NB4 (cell line): ENCODE measurements at regions not wholly inside any gene's neighbourhood (a gene's known extent, or its start where the extent isn't known, plus 50 kb on each side); places are given as distances from the start of the nearest gene placed in this dataset.
A peak's percentile ranks its signal among the peaks of the same experiment; 100 is the strongest.

Source experiments
- DNase-seq: peaks from one replicate; pipeline ENCODE4 v3.0.0; 2010; ENCODE audit warnings: low read depth
- H3K4me3 ChIP-seq: one replicate; pipeline ENCODE4 v1.5.1; 2011; ENCODE audit warnings: mild to moderate bottlenecking, low read depth, low read length, moderate library complexity
- MYC ChIP-seq: IDR thresholded peaks from 2 replicates; pipeline ENCODE4 v1.6.1; 2011; ENCODE audit warnings: low read depth, low read length
- POLR2A ChIP-seq: IDR thresholded peaks from 2 replicates; pipeline ENCODE4 v1.6.1; 2011; ENCODE audit warnings: mild to moderate bottlenecking; ENCODE audit not compliant: insufficient read length; ENCODE audit errors: extremely low read depth
- TF ChIP-seq, protein P1 (sequence below): IDR thresholded peaks from one replicate; pipeline ENCODE4 v1.5.1; 2012; ENCODE audit warnings: low read depth, low read length
- TF ChIP-seq, protein P2 (sequence below): IDR thresholded peaks from 2 replicates; pipeline ENCODE4 v1.6.1; 2011; ENCODE audit warnings: low read depth, low read length

DNA sequence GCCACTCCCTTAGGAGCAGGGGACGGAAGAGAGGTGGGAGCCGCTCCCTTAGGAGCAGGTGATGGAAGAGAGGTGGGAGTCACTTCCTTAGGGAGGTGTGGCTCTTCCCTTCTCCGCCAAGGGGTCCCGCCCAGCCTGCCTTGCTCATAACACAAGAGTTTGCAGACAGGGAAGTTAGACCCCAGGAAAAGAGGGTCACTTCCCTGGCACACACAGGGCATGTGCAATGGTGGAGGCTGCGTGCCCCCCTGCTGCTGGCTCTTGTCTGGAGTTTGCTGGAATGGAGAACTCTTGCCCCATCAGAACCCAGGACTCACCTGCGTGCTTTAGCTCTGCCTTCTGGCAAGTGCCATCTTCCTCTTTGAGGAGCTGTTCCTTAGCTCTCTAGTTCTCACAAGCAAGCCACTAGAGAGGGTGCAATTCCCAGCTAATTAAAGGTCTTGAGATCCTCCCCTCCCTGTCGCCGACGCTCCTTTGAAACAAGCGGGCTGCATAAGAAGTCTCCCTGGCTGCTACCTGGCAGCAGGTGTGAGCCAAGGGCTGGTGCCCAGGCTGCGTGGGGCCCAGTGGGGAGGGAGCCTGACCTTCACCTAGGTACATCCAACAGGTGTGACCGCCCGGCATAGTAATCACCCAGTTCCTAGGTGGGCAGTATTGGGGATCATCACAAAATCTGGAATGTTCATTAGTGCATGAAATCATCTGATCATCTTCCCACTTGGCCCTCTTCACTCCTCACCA is 281.6 kb downstream of the ZNF536 start:
- no peak overlapping the region for H3K4me3 ChIP-seq
- DNase-seq: no peak
- TF ChIP-seq, protein P1, sequence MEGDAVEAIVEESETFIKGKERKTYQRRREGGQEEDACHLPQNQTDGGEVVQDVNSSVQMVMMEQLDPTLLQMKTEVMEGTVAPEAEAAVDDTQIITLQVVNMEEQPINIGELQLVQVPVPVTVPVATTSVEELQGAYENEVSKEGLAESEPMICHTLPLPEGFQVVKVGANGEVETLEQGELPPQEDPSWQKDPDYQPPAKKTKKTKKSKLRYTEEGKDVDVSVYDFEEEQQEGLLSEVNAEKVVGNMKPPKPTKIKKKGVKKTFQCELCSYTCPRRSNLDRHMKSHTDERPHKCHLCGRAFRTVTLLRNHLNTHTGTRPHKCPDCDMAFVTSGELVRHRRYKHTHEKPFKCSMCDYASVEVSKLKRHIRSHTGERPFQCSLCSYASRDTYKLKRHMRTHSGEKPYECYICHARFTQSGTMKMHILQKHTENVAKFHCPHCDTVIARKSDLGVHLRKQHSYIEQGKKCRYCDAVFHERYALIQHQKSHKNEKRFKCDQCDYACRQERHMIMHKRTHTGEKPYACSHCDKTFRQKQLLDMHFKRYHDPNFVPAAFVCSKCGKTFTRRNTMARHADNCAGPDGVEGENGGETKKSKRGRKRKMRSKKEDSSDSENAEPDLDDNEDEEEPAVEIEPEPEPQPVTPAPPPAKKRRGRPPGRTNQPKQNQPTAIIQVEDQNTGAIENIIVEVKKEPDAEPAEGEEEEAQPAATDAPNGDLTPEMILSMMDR: no peak
- no peak for TF ChIP-seq MYC

DNA sequence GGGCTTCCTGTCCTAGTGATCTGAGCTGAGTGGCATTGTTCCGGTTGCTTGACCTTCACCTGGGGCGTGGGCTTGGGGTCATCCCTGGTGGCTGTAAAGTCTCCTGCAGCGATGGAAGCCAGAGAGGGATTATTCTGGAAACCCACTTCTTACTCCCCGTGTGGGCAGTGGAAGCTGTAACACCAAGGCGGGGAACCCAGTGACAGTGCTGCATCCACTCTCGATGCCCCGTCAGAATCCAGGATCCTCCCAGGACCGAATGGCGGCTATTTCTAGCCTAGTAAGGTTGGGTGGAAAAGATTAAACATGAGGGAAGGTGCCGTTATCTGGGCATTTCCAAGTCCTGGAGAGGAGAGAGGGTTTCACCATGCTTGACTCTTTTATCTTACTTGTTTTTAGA is 280.6 kb downstream of the ZNF536 start:
- TF ChIP-seq POLR2A (no peak), MYC (no peak)
- TF ChIP-seq, protein P2, sequence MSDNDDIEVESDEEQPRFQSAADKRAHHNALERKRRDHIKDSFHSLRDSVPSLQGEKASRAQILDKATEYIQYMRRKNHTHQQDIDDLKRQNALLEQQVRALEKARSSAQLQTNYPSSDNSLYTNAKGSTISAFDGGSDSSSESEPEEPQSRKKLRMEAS: no peak
- TF ChIP-seq, protein P1: no peak

DNA sequence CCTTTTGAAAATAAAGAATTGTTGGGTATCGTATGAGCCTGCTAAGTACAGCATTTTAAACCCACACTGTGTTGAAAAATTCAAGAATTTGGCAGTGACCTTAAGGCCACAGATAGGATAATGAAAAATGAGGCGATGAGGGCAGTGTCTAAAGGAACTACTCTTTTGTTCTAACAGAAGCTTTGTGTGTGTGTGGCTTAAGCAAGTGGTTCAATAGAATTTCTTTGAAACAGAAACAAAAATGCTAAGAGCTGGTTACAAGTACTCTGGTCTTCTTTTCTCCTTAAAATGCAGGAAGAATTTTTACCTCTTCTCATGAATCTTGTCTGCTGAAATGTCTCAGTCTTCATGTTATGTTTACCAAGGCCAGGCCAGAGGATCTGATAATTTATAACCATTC is 279.5 kb downstream of the ZNF536 start:
- TF ChIP-seq POLR2A (no peak), MYC (no peak)
- TF ChIP-seq, protein P2: no peak
- TF ChIP-seq, protein P1: no peak
- no peak overlapping the region for H3K4me3 ChIP-seq
- no peak for DNase-seq

More for the DNA sequence above, 280.6 kb downstream of the ZNF536 start:
- DNase-seq: no peak
- H3K4me3 ChIP-seq: no peak overlapping the region

DNA sequence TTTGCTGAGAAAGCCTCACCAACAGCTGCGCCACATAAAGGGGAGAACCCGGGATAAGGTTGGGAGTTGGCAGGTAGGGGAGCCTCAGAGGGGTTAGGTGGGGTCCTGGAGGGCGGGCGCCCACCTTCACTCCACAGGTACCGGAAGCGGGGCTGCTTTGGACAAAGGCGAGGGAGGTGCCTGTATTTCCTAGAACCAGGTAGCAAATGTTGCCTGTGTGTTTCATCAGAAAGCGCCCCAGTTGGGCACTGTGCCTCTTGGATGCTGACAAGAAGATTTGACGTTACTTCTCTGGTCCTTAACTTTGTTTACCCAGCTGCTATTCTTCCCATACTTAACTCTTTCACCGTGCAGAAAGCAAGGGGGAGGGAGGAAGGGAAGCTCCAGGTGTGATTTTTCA is 278.9 kb downstream of the ZNF536 start:
- no peak for DNase-seq
- H3K4me3 ChIP-seq: no peak overlapping the region
- TF ChIP-seq, protein P1: no peak
- TF ChIP-seq, protein P2: no peak
- TF ChIP-seq MYC (no peak), POLR2A (no peak)

DNA sequence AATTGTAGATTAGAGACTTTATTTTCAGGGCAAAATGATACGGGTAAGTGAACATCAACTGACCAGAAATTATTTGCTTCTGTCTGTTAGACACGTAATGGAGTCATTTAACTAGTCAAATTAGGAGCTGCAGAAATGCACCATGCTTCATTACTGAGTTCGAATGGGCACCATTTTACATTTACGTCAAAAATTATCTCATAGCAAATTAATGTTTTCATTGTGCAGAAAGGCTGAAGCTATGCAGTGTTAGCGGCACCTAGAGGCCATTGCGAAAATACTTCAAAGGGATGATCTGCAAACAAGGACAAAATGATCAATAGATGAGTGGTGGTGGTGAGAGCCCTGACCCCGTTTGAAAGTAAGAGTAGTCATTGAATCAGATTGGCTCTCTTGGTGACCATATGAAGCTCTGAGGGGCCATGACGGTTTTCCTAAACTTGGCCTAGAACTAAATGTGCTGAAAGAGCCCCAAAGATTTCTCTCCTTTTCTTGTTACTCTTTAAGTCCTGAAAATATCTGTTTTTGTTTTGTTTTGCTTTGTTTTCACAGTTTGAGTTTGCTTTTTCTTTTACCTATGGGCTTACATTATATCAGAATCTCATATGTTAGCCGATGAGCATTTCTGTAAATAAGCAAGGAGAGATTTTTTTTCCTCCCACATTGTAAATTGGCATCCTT is 277.9 kb downstream of the ZNF536 start:
- peak; percentile 57 for DNase-seq
- TF ChIP-seq, protein P1: peak; percentile 55
- TF ChIP-seq, protein P2: no peak
- no peak overlapping the region for H3K4me3 ChIP-seq
